ENCODE measurements at regions not wholly inside any gene's neighbourhood (a gene's known extent, or its start where the extent isn't known, plus 50 kb on each side); places are given as distances from the start of the nearest gene placed in this dataset.

GRCh38 chr2:12284487-12284886 lies 432.2 kb upstream of the TRIB2 start:
- DNase-seq (ENCODE audit: low read depth): no peak

- no peak for DNase-seq (ENCODE audit: low read depth)
These were observed 430.4 kb upstream of the TRIB2 start for GRCh38 chr2:12286347-12286746.

DNA sequence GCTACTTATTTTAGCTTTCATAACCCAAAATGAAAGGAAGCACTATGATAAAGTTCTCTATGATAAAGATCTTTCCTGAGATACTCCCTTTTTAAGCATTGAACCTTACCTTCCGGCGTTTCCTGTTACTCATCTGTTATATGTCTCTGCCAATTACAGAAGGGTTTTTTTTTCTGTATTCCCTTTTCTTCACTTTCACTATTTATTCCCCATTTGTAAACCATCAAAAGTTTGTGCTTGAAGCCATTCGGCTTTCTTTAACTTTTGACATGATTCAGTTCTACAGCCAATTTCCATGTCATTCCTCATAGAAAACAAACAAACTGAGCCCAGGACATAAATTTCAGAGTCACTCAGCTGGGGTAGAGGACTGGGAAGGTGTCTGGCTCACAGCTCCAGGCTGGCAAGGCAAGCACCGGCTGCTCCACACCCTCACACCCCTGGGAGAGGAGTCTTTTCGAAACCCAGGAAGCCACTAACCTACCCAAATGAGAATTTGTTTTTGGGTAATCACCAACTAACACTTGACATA lies 429.4 kb upstream of the TRIB2 start:
- no peak for DNase-seq (ENCODE audit: low read depth)

GRCh38 chr2:12288048-12288447 lies 428.7 kb upstream of the TRIB2 start:
- DNase-seq (ENCODE audit: low read depth): no peak

- DNase-seq (ENCODE audit: low read depth): no peak
These were observed 427.5 kb upstream of the TRIB2 start for GRCh38 chr2:12289120-12289802.

DNA sequence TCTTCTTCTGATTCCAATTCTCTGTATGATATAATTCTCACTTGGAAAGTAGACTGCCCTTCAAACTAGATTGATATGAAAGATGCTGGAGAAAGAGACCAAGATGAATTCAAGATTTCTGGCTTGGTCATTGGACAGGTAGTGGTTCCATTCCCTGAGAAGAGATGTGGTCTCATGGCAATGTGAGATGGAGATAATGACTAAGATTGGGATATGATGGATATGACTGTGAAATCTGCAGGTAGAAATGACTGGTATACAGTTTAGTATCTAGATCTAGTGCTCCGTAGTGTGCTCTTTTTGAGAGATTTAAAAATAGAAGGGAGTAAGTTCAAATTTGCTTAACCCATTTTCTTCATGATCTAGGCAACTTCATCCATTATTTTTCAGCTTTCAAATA lies 425.4 kb upstream of the TRIB2 start:
- DNase-seq (ENCODE audit: low read depth): no peak

GRCh38 chr2:12293874-12294273 lies 422.9 kb upstream of the TRIB2 start:
- DNase-seq (ENCODE audit: low read depth): no peak

DNA sequence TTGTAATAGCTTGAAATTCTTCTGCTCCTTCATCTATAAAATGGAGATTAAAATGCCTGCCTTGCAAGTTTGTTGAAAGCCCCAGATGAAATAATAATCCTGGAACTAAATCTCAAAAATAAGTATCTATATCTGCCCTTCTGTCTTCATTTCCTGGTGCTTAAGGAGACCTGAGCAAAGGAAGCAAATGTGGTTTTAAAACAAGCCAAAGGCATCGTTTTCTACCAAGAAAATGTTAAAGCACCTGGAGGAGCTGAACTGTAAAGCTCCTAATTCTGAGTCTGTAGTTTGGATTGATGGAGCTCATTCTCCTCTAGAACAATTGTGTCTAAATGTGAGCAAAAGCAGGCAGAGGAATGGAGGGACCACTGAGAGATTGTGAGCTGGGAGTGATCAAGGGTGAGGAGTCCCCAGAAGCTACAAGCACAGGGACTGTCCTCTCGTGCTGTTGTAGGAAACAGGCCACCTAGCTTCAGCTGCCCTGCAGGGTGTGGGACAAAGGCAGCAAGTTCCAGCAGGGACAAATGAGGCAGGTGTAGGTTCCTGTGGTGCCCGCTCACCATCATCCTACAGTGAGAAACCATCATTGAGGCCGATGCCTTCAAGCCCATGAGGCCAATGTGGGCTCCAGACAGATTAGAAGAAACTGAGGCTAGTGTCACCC lies 420.7 kb upstream of the TRIB2 start:
- DNase-seq (ENCODE audit: low read depth): no peak

DNA sequence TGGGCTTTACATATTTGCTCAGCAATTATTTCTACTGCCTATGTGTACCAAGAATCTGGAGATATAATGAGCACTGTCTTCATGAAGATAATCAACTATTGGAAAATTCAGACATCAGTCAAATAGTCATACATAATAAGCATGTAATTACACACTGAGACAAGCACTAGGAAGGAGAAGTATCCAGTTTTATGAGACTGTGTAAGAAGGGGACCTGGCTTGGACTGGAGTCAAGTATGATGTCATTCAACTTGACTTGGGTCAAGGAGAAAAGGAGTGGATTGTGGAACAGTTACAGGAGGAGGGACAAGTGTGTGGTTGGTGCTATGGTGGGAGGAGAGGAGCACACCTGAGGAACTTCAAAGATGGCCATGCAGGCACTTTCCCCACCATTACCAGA lies 419.8 kb upstream of the TRIB2 start:
- no peak for DNase-seq (ENCODE audit: low read depth)

- DNase-seq (ENCODE audit: low read depth): no peak
These were observed 418.4 kb upstream of the TRIB2 start for GRCh38 chr2:12298352-12298751.

DNA sequence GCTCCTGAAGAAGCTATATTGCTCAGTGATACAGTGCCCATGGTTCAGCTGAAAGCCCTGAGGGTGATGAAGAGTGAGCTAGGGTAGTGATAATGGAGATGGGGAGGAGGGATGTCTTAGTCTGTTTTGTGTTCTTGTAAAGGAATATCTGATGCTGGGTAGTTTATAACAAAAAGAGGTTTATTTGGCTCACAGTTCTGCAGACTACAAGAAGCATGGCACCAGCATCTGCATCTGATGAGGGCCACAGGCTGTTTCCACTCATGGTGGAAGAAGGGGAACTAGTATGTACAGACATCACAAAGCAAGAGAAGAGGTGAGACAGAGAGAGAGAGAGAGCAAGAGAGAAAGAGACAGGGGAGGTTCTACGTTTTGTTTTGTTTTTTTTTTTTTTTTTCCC lies 417.3 kb upstream of the TRIB2 start:
- DNase-seq (ENCODE audit: low read depth): no peak

- no peak for DNase-seq (ENCODE audit: low read depth)
These were observed 416.6 kb upstream of the TRIB2 start for GRCh38 chr2:12300019-12300602.

DNA sequence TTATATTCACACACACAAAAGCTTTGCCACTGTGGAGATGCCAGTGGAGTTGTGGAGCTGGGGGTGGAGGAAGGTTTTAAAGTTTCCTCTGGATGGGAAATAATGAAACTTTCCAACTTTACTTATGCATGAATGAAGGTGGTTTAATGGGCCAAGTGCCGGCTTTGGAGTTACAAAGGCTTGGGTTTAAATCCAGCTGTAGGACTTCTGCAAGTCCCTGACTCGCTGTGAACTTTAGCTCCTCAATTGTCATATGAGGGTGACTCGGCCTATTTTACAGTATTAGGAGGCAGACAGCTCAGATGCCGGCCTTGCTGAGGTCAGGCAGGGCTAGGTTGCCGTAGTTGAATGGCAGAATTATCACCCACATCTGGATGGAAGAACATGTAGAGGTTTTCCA lies 415.8 kb upstream of the TRIB2 start:
- DNase-seq (ENCODE audit: low read depth): no peak

DNA sequence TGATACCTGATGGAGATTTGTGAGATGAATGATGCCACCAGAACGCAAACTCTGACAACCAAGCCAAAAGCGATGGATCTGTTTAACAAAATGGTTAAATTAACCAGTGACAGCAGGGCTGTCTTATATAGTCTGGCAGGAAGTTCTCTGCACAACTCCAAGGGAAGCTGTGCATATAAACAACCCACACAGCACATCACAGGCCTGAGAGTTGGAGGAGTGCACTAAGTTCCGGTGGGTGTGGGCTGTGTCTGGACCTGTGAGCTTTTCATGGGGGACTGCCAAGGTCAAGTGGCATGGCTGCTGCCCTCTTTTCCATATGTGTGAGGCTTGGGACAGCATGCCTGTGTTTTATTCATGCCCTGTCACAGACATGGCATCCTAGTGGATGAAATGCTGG lies 414.6 kb upstream of the TRIB2 start:
- no peak for DNase-seq (ENCODE audit: low read depth)

GRCh38 chr2:12302691-12303090 lies 414.0 kb upstream of the TRIB2 start:
- DNase-seq (ENCODE audit: low read depth): no peak

DNA sequence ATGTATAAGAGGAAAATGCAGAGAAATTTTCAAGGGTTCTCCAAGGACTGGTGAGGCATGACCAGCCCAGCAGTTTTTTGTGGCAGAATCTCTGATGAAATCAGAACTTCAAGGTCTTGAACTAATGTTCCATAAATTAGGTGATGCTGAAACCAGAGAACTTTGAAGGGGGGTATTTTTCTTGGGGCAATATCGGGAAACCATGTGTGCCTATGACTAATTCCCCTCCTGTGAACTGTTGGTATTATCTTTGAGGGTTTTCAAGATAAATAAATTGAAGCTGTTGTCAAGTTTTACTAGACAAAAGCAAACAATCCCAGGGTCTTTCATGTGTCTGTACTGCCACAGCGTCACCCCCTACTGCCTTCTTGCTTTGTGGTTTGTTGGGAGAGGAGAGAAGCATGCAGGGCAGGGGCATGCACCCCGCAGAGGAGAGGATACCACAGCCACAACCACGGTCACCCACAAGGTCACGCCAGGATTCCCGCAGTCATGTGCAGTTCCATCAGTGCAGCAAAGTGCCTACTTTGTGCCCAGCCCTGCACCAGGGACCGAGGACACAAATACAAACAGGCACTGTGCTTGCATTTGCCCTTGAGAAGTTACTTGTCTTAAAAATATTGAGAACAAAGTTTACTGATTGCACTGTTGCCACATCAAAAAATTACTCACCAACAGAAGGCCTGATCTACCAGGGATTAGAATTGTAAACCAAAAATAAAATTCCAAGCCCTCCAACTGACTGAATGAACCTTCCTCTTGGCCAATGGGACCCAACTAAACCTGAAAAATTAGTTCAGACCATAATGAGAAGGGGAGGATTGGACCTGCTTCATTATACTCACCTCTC lies 413.3 kb upstream of the TRIB2 start:
- DNase-seq (ENCODE audit: low read depth): no peak

DNA sequence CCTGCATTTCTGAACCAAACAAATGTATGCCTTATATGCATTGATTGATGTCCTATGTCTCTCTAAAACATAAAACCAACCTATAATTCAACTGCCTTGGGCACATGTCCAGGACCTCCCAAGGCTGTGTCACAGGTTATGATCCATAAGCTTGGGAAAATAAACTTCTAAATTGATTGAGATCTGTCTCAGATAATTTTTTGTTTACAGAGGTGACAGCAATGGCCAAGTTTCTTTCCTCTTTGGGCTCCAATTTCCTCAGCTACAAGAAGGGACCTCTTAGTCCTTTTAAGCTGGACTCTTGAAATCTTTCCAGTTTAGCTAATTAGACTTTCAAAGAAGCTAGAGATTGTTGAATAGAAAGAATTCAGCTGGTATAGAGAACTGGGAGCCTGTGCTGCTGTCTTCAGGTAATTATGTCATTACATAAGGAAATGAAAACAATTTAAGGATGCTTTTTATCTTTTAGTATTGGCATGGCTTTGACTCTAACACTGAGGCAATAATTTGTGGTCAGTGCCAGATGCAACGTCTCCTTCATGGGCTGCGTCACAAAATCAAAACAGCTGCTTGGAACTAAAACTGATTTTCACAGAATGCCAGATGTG lies 412.1 kb upstream of the TRIB2 start:
- no peak for DNase-seq (ENCODE audit: low read depth)

- DNase-seq (ENCODE audit: low read depth): no peak
These were observed 410.8 kb upstream of the TRIB2 start for GRCh38 chr2:12305931-12306330.

- no peak for DNase-seq (ENCODE audit: low read depth)
These were observed 406.3 kb upstream of the TRIB2 start for GRCh38 chr2:12310399-12310798.

DNA sequence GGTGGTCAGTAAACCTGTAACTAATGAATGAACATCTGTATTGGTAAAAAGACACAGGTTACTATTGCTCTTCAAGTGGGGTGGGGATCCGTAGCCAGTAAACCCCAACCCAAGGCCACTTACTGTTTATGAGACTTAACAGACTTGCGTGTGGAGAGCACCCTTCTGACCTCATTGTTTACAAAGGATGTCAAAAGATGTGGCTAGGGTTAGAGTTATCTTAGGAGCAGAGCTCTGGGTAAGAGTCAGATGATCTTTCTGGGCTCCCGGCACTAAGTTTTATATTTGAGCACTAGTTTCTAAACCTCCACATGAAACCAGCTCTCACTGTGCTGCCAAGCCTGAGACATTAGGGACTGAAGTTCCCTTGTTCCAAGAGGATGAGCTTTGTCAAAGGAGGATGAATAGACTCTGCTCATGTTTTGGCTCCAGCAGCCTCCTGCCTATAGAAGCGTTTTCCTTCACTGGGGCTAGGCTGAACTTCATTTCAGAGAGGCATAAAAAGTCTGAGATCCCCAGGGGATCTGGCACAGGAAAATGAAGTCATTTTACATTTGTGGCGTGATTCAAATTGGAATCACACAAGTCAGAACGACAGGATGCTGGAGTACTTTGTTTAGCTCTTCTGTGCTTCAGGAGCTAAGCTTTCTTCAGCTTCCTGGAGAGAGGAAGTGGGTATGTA lies 403.1 kb upstream of the TRIB2 start:
- no peak for DNase-seq (ENCODE audit: low read depth)

DNA sequence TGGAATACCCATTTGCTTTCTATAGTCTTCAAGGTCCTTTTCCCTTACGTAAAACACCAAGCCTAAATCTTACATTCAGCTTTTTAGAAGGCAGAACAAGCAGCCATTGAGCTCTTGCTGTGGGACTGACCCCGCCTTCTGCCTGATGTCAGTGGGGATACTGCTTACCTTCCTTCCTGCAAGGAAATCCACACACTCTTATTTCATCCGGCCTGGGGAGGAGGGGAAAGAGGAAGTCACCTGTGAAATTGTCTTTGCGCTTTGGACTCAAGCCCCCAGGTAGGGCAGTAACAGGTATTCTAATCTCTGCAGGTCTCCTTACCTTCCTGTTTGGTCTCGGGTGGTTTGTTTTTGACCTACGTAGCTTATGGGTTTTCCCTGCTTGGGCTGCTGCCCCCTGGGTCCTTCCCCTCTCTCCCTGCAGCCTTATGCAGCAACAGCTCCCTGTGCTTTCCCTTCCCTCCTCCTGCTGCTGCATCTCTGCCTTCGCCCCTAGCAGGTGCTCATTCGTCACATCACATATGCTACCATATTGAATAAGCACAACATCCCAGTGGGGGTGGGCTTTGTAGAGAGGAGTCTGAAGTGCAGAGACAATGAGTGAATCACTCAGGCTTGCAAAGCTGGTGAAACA lies 402.5 kb upstream of the TRIB2 start:
- DNase-seq (ENCODE audit: low read depth): no peak

All from forelimb muscle (tissue), 1 donor.